HG02885 (cell line): ENCODE measurements at regions not wholly inside any gene's neighbourhood (a gene's known extent, or its start where the extent isn't known, plus 50 kb on each side); places are given as distances from the start of the nearest gene placed in this dataset.

Experiments used
- ATAC-seq: cut with Tn5 transposase; IDR thresholded peaks from one replicate; pipeline ENCODE4 v1.9.1; 2021; ENCODE audit warnings: mild to moderate bottlenecking; ENCODE audit not compliant: unreplicated experiment, poor library complexity

GRCh38 chr3:111307676-111308075 lies 234.3 kb upstream of the CD96 start:
- ATAC-seq = no peak

- no peak for ATAC-seq
These were observed 230.9 kb upstream of the CD96 start for GRCh38 chr3:111311126-111311525.

- ATAC-seq = peak; percentile 87
These were observed 230.2 kb upstream of the CD96 start for GRCh38 chr3:111311709-111312235.

- no peak for ATAC-seq
These were observed 227.7 kb upstream of the CD96 start for GRCh38 chr3:111314181-111314873.

- ATAC-seq = no peak
These were observed 227.1 kb upstream of the CD96 start for GRCh38 chr3:111314898-111315297.

- ATAC-seq = no peak
These were observed 225.9 kb upstream of the CD96 start for GRCh38 chr3:111315930-111316587.

GRCh38 chr3:111318289-111318688 lies 223.7 kb upstream of the CD96 start:
- no peak for ATAC-seq

GRCh38 chr3:111319598-111319997 lies 222.4 kb upstream of the CD96 start:
- no peak for ATAC-seq

- no peak for ATAC-seq
These were observed 220.2 kb upstream of the CD96 start for GRCh38 chr3:111321786-111322185.

- ATAC-seq = no peak
These were observed 219.0 kb upstream of the CD96 start for GRCh38 chr3:111323019-111323418.

- ATAC-seq = no peak
These were observed 217.8 kb upstream of the CD96 start for GRCh38 chr3:111324151-111324550.

- peak; percentile 50 for ATAC-seq
These were observed 217.4 kb upstream of the CD96 start for GRCh38 chr3:111324645-111325044.

- ATAC-seq = no peak
These were observed 216.8 kb upstream of the CD96 start for GRCh38 chr3:111325160-111325718.

- ATAC-seq = peak; percentile 44
These were observed 215.6 kb upstream of the CD96 start for GRCh38 chr3:111326144-111326995.

GRCh38 chr3:111331306-111331705 lies 210.7 kb upstream of the CD96 start:
- ATAC-seq = no peak

GRCh38 chr3:111331912-111332311 lies 210.1 kb upstream of the CD96 start:
- no peak for ATAC-seq

- ATAC-seq = no peak
These were observed 209.4 kb upstream of the CD96 start for GRCh38 chr3:111332488-111333080.

GRCh38 chr3:111333642-111334041 lies 208.4 kb upstream of the CD96 start:
- ATAC-seq = no peak

- peak; percentile 58 for ATAC-seq
These were observed 206.3 kb upstream of the CD96 start for GRCh38 chr3:111335512-111336303.
